HUES48 (cell line): ENCODE measurements at regions not wholly inside any gene's neighbourhood (a gene's known extent, or its start where the extent isn't known, plus 50 kb on each side); places are given as distances from the start of the nearest gene placed in this dataset.

Experiments used
- H3K27ac ChIP-seq: one replicate; pipeline ENCODE4 v1.7.0; 2013; ENCODE audit warnings: low read depth, low read length, inconsistent platforms
- H3K27me3 ChIP-seq: 2 replicates; pipeline ENCODE4 v1.6.1; 2013; ENCODE audit warnings: mild to moderate bottlenecking, low read length; ENCODE audit not compliant: control insufficient read depth, insufficient read depth
- H3K36me3 ChIP-seq: 2 replicates; pipeline ENCODE4 v1.6.1; 2013; ENCODE audit warnings: low read length; ENCODE audit not compliant: control insufficient read depth, insufficient read depth
- H3K4me1 ChIP-seq: 2 replicates; pipeline ENCODE4 v1.6.1; 2013; ENCODE audit warnings: mild to moderate bottlenecking, low read length; ENCODE audit not compliant: control insufficient read depth, insufficient read depth
- H3K4me3 ChIP-seq: 2 replicates; pipeline ENCODE4 v1.5.1; 2013; ENCODE audit warnings: mild to moderate bottlenecking, low read depth, low read length
- H3K9ac ChIP-seq: 2 replicates; pipeline ENCODE4 v1.6.1; 2013; ENCODE audit warnings: mild to moderate bottlenecking, low read depth, low read length, moderate library complexity
- H3K9me3 ChIP-seq: 2 replicates; pipeline ENCODE4 v1.6.1; 2013; ENCODE audit warnings: low read length; ENCODE audit not compliant: control insufficient read depth, insufficient read depth

GRCh38 chr10:90435296-90435695, 422.5 kb downstream of the HTR7 start:
- H3K4me3 ChIP-seq = no peak overlapping the region
- H3K36me3 ChIP-seq = no peaks in the 10 kb centered on the region
- H3K9me3 ChIP-seq = no peaks in the 10 kb centered on the region
- H3K4me1 ChIP-seq = peaks cover 3% of the 10 kb centered on the region; the same call in 1 of the 2 replicates
- H3K27ac ChIP-seq = no peak overlapping the region
- H3K9ac ChIP-seq = no peak overlapping the region
- H3K27me3 ChIP-seq = no peaks in the 10 kb centered on the region

GRCh38 chr10:90437452-90437851, 420.4 kb downstream of the HTR7 start:
- Histone ChIP-seq H3K36me3 (no peaks in the 10 kb centered on the region), H3K9ac (no peak overlapping the region), H3K9me3 (no peaks in the 10 kb centered on the region), H3K4me3 (no peak overlapping the region), H3K27me3 (no peaks in the 10 kb centered on the region), H3K4me1 (peaks cover 3% of the 10 kb centered on the region; the same call in 1 of the 2 replicates), H3K27ac (no peak overlapping the region)

- Histone ChIP-seq H3K9ac (no peak overlapping the region), H3K36me3 (no peaks in the 10 kb centered on the region), H3K4me1 (no peaks in the 10 kb centered on the region)
Observed at GRCh38 chr10:90440870-90441269, 417.0 kb downstream of the HTR7 start.

GRCh38 chr10:90443342-90443741, 414.5 kb downstream of the HTR7 start:
- Histone ChIP-seq H3K9me3 (no peaks in the 10 kb centered on the region), H3K4me1 (no peaks in the 10 kb centered on the region)

More at GRCh38 chr10:90440870-90441269, 417.0 kb downstream of the HTR7 start:
- Histone ChIP-seq H3K4me3 (no peak overlapping the region), H3K27me3 (no peaks in the 10 kb centered on the region), H3K9me3 (no peaks in the 10 kb centered on the region), H3K27ac (no peak overlapping the region)

GRCh38 chr10:90447831-90448230, 410.0 kb downstream of the HTR7 start:
- H3K36me3 ChIP-seq = no peaks in the 10 kb centered on the region
- H3K4me1 ChIP-seq = no peaks in the 10 kb centered on the region
- no peak overlapping the region for H3K27ac ChIP-seq
- no peaks in the 10 kb centered on the region for H3K9me3 ChIP-seq
- no peak overlapping the region for H3K9ac ChIP-seq
- H3K27me3 ChIP-seq = no peaks in the 10 kb centered on the region
- no peak overlapping the region for H3K4me3 ChIP-seq

More at GRCh38 chr10:90443342-90443741, 414.5 kb downstream of the HTR7 start:
- Histone ChIP-seq H3K36me3 (no peaks in the 10 kb centered on the region), H3K27me3 (no peaks in the 10 kb centered on the region), H3K9ac (no peak overlapping the region), H3K4me3 (no peak overlapping the region), H3K27ac (no peak overlapping the region)

- H3K27ac ChIP-seq = no peak overlapping the region
Observed at GRCh38 chr10:90450797-90451196, 407.0 kb downstream of the HTR7 start.

GRCh38 chr10:90451283-90451682, 406.6 kb downstream of the HTR7 start:
- no peak overlapping the region for H3K9ac ChIP-seq
- H3K4me3 ChIP-seq = no peak overlapping the region
- H3K4me1 ChIP-seq = no peaks in the 10 kb centered on the region
- H3K36me3 ChIP-seq = no peaks in the 10 kb centered on the region
- H3K9me3 ChIP-seq = no peaks in the 10 kb centered on the region
- no peak overlapping the region for H3K27ac ChIP-seq
- no peaks in the 10 kb centered on the region for H3K27me3 ChIP-seq

More at GRCh38 chr10:90450797-90451196, 407.0 kb downstream of the HTR7 start:
- Histone ChIP-seq H3K27me3 (no peaks in the 10 kb centered on the region), H3K36me3 (no peaks in the 10 kb centered on the region), H3K4me3 (no peak overlapping the region), H3K9me3 (no peaks in the 10 kb centered on the region), H3K4me1 (no peaks in the 10 kb centered on the region), H3K9ac (no peak overlapping the region)

GRCh38 chr10:90458054-90458453, 399.8 kb downstream of the HTR7 start:
- Histone ChIP-seq H3K4me3 (no peak overlapping the region), H3K36me3 (no peaks in the 10 kb centered on the region), H3K9me3 (peaks cover 2% of the 10 kb centered on the region; the same call in 1 of the 2 replicates), H3K27ac (no peak overlapping the region), H3K9ac (no peak overlapping the region), H3K27me3 (no peaks in the 10 kb centered on the region), H3K4me1 (peaks cover 6% of the 10 kb centered on the region; the same call in 1 of the 2 replicates)

GRCh38 chr10:90458571-90458970, 399.3 kb downstream of the HTR7 start:
- Histone ChIP-seq H3K9me3 (peaks cover 6% of the 10 kb centered on the region; the same call in 1 of the 2 replicates), H3K4me3 (no peak overlapping the region), H3K4me1 (peaks cover 6% of the 10 kb centered on the region; the same call in 1 of the 2 replicates), H3K27me3 (no peaks in the 10 kb centered on the region), H3K27ac (no peak overlapping the region), H3K9ac (no peak overlapping the region), H3K36me3 (no peaks in the 10 kb centered on the region)

GRCh38 chr10:90461437-90462155, 396.2 kb downstream of the HTR7 start:
- Histone ChIP-seq H3K9ac (no peak overlapping the region), H3K4me1 (peaks cover 6% of the 10 kb centered on the region; the same call in 1 of the 2 replicates), H3K4me3 (no peak overlapping the region), H3K27me3 (no peaks in the 10 kb centered on the region), H3K36me3 (no peaks in the 10 kb centered on the region), H3K27ac (no peak overlapping the region), H3K9me3 (peaks cover 6% of the 10 kb centered on the region; the same call in 1 of the 2 replicates)

- H3K27me3 ChIP-seq = no peaks in the 10 kb centered on the region
- H3K27ac ChIP-seq = no peak overlapping the region
- no peak overlapping the region for H3K9ac ChIP-seq
- H3K36me3 ChIP-seq = no peaks in the 10 kb centered on the region
- no peak overlapping the region for H3K4me3 ChIP-seq
- H3K4me1 ChIP-seq = peaks cover 6% of the 10 kb centered on the region; the same call in 1 of the 2 replicates
- H3K9me3 ChIP-seq = peaks cover 6% of the 10 kb centered on the region; the same call in 1 of the 2 replicates
Observed at GRCh38 chr10:90462749-90463470, 394.9 kb downstream of the HTR7 start.
